Epidermal melanocyte (primary cell): ENCODE measurements at regions not wholly inside any gene's neighbourhood (a gene's known extent, or its start where the extent isn't known, plus 50 kb on each side); places are given as distances from the start of the nearest gene placed in this dataset.

Source experiments
- DNase-seq: peaks from one replicate; pipeline ENCODE4 v3.0.0; 2011; ENCODE audit warnings: low spot score; ENCODE audit not compliant: insufficient read length

GRCh38 chr11:19374151-19374569 is 133.4 kb upstream of the E2F8 start:
- peak; percentile 86 for DNase-seq

- no peak for DNase-seq
Observed at GRCh38 chr11:19372381-19372780, 131.6 kb upstream of the E2F8 start.

DNA sequence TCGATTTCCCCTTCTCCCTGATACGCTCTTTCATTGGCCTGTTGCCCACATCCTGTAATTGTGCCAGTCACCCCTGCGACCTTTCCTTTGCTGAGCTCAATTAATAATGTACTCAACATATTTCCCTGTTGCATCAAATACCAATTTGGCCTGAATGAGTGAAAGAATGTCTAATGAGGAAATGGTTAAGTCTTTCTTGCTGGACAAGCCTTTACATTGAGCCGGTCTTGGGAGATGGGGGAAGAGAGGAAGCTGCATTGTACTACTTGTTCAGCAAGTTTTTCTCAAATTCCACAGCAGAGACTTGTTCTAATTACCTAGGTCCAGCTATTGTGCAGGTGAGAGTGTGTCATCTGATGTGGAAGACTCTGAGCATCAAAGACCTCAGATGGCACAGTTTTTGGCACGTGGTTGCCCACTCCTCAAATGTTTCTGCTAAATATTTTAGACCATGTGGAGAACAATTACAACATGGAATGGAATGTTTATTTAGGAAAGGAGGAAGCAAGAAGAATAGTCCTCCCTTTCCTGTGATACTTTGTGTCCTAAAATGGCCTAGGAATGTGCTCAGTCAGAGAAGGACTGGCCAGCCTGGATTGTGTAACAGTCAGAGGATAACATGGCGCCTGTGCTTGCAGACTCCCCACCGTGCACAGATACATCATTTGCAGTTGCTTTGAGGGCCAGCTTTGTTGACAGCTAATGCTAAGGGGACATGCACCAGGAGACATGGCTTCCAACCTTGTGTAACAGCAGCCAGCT is 129.5 kb upstream of the E2F8 start:
- DNase-seq, result no peak

- DNase-seq, result no peak
Observed at GRCh38 chr11:19368726-19369375, 128.1 kb upstream of the E2F8 start.

GRCh38 chr11:19366992-19367709 is 126.4 kb upstream of the E2F8 start:
- DNase-seq, result no peak

DNA sequence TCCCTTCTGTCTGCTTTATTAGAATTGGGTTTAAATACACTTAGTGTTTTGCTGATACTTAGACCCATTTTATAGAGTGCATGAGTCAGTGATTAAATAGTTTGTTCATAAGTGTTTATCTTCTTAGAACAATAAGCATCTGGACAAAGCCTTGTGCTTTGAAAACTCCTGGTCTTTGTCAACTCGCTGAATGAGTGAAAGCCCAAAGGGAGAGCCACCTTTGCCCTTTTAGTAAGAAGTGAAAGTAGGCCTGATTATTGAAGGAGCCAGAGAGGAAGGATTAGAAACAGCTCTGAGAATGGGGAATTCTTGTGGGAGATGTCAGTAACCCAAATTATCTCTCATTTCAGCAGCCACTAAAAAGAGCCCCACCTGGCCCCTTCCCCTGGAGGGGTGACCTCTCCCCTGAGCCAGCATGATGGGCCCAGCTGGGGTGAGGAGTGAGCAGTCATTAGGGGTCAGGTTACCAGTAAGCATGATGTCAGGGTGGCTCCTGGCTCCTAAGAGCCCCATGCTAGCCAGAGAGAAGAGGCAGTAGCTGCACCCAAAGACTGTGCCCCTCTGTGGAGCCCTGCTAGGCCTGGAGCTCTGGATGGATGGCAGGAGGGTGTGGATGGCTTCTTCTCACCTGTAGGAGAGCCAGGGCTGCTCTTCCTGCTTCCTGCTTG is 125.1 kb upstream of the E2F8 start:
- DNase-seq, result no peak

- DNase-seq, result no peak
Observed at GRCh38 chr11:19359221-19360000, 118.7 kb upstream of the E2F8 start.

GRCh38 chr11:19357943-19358342 is 117.2 kb upstream of the E2F8 start:
- no peak for DNase-seq

- no peak for DNase-seq
Observed at GRCh38 chr11:19355601-19356000, 114.9 kb upstream of the E2F8 start.

DNA sequence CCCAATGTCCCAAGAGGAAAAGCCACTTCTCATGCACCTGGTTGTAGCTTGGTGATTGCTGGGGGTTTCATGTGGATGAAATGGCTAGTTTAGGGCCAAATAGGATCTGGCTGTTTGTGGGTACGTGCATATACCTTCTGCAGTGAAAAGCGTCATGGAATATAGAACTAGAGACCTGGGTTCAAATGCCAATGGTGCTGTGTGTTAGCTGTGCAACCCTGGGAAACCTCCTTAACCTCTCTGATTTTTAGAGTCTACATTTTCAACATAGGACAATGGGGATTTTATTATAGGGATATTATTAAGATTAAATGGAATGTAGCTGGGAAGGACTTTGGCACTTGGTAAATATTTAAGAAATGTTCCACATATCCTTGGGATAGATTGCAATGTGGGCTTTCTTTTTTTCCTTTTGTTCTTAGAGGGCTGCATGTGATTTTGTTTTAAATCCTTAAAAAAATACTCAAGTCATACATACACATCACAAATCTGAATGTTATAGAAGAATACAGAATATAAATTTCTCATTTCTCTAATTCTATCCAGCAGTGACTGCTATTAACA is 112.6 kb upstream of the E2F8 start:
- no peak for DNase-seq

- no peak for DNase-seq
Observed at GRCh38 chr11:19352771-19353160, 112.0 kb upstream of the E2F8 start.

DNA sequence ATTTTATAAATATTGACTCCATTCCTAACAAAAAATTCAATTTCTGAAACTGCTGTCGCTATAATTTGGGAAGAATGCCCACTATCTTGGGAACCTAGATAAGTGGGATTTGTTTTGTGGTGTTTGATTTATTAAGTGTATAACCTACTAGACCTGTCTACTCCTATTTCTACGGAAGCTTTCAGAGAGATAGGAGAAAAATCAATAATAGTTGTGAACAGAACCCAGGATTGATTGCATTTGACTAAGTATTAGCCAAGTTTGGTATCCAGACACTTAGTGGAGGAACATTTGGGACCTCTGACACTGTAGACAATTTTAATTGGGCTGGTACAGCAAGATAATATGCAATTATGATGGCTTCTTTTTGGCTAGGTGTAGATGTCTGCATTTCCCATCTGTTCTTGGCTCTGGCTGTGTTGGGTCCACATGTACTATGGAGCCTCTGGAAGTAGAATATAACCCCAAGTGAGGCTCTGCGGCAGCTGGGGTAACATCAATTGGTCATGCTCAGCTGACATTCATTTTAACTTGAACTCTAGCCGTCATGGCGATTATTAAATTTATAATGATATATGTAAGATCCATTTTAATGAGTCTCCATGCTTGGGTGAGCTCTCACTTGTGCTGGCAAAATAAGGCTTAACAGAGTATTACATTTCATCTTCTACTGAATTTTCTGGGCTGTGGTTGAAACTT is 111.5 kb upstream of the E2F8 start:
- no peak for DNase-seq

DNA sequence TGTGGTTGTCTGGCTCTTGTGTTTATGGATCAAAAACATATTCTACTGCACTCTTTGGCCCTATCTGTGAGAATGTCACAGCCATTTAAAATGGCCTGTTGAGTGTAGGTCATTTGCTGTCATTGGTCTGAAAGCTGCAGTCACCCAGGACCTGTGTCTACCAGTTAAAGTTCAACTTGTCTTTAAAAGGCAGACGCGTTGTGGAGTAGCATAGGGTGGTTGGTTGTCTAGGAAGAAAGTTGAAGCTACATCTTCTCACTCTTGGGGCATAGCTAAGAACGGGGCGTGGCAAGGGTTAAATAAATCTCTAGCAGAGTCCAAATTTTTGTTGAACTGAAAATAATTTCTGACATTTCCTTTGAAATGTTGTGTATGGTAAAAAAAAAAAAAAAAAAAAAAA is 110.7 kb upstream of the E2F8 start:
- no peak for DNase-seq

DNA sequence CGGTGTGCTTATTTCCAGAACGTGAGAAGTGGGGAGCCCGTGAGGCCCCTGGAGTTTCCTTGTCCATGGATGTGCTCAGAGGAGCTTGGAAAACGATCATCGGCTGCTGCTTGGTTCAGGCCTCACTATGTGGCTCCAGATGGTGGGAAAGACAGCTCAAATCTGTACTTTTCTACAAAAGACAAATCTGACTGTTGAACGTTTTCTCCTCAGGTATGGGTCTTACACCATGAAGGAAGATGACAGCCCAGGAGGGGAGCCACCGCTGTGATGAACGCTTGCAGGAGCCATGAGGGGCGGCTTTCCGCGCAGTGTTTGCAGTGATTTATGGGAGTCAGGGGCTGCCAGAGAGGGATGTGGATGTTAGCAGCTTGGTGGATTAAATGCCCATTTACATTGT is 109.4 kb upstream of the E2F8 start:
- no peak for DNase-seq

- no peak for DNase-seq
Observed at GRCh38 chr11:19349340-19350025, 108.7 kb upstream of the E2F8 start.

DNA sequence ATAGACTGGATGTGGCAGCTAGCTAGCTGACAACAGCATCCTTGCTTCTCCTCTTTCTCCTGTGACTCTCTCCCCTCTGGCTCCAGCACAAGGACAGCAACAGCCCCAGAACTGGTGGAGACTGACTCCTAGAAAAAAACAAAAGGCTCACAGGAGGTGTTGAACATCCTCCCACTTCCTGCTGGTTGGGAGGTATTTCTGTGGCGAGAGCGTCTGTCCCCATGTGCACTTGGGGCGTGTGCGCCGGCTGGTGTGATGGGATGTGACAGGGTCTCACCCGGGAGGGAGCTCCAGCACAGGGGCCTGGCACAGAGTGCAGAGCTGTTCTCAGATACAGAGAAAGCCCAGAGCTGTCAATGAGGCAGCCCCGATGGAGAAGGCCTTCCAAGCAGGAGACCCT is 107.2 kb upstream of the E2F8 start:
- DNase-seq, result no peak

- no peak for DNase-seq
Observed at GRCh38 chr11:19345848-19346681, 105.3 kb upstream of the E2F8 start.

DNA sequence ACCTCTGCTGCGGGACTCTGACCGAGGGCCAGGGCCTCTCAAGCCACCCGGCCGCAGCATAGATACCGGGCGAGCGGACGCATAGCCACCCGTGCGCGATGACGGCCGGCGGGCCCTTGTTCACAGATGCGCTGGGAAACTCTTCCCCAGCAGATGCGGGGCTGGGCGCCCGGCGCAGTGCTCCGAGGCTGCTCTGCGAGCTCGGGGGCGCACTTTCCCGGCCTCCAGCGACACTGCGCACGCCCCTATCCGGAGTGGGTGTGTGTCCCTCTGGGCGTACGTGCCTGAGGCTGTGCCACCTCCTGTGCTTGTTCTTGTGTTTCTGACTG is 104.7 kb upstream of the E2F8 start:
- DNase-seq, result no peak
